ENCODE measurements at regions not wholly inside any gene's neighbourhood (a gene's known extent, or its start where the extent isn't known, plus 50 kb on each side); places are given as distances from the start of the nearest gene placed in this dataset.
A peak's percentile ranks its signal among the peaks of the same experiment; 100 is the strongest.

DNA sequence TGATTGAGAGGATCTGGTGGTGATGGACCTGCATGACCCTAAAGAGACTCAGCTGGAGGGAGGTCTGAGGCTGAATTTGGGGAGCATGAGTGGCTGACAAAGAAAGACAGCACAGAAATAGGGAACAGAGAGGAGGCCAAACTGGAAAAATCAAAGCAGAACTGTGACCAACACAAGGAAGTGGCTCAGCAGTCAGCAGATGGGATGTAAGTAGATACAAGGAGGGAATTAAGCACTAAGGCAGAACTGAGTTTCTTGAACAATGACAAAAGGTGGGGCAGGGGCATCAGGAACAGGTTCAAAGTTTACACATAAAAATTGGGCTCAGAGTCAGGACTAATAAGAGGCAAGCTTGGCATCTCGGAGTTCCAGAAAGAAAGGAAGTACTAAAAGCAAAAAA is 144.3 kb upstream of the KLF3 start:
- no peaks in the 10 kb centered on the region for H3K79me2 ChIP-seq (ENCODE audit: control insufficient read depth, insufficient read depth, low read length)
- no peaks in the 10 kb centered on the region for H3K36me3 ChIP-seq (replicated peaks in 1 of 2; ENCODE audit: control extremely low read depth in 1 of 2, control insufficient read depth in 1 of 2, extremely low read depth in 1 of 2, insufficient read depth in 2 of 2, low read length in 1 of 2)
- intact Hi-C loops (cut with micrococcal nuclease), result no loop called here
- H3K4me3 ChIP-seq (ENCODE audit: control extremely low read depth in 1 of 5, extremely low read depth in 1 of 5, insufficient read depth in 1 of 5, low read depth in 2 of 5, low read length in 4 of 5), result no peak overlapping the region
- H3K27ac ChIP-seq (ENCODE audit: low read length in 2 of 2), result no peak overlapping the region
- no peak overlapping the region for H3K4me3 Mint-ChIP-seq
- H2AFZ ChIP-seq (ENCODE audit: insufficient read depth, low read depth, low read length, poor library complexity, severe bottlenecking), result no peak overlapping the region
- ChIA-PET POLR2A (no interaction called here), CTCF (no interaction called here)
- peaks cover 11% of the 10 kb centered on the region for H3K27me3 Mint-ChIP-seq
- no peaks in the 10 kb centered on the region for H3K9me3 Mint-ChIP-seq (ENCODE audit: insufficient read depth)
- H3K4me2 ChIP-seq (replicated peaks; ENCODE audit: low read depth, low read length, poor library complexity, severe bottlenecking), result no peak overlapping the region
- ATAC-seq (ENCODE audit: low read depth), result no peak
- no peaks in the 10 kb centered on the region for H4K20me1 ChIP-seq (ENCODE audit: control insufficient read depth, insufficient read depth, low read length, poor library complexity, severe bottlenecking)
- H3K9me3 ChIP-seq (ENCODE audit: control extremely low read depth in 1 of 3, control insufficient read depth in 2 of 3, insufficient read depth in 1 of 3, low read length in 2 of 3), result no peaks in the 10 kb centered on the region
- no CpG with 5 or more reads among the region's 1 CpG for WGBS (ENCODE audit: insufficient coverage)
- no peak for DNase-seq
- H3K4me1 Mint-ChIP-seq, result peaks cover 10% of the 10 kb centered on the region
- no peak overlapping the region for H3K27ac Mint-ChIP-seq
- peaks cover 0 to 4% (median 0%) of the 10 kb centered on the region in 4 experiments for H3K27me3 ChIP-seq (replicated peaks in 1 of 4; ENCODE audit: control extremely low read depth in 1 of 4, control insufficient read depth in 3 of 4, insufficient read depth in 4 of 4, low read length in 3 of 4)
- H3K4me1 ChIP-seq (ENCODE audit: control insufficient read depth in 2 of 2, insufficient read depth in 2 of 2, low read length in 2 of 2), result peaks cover 0 to 10% of the 10 kb centered on the region in 2 donors
- TF ChIP-seq EZH2 (IDR thresholded peaks at IDR 0.05; ENCODE audit: borderline replicate concordance, insufficient read depth, low read depth, low read length, poor library complexity, severe bottlenecking), result no peak
- TF ChIP-seq, protein P1, sequence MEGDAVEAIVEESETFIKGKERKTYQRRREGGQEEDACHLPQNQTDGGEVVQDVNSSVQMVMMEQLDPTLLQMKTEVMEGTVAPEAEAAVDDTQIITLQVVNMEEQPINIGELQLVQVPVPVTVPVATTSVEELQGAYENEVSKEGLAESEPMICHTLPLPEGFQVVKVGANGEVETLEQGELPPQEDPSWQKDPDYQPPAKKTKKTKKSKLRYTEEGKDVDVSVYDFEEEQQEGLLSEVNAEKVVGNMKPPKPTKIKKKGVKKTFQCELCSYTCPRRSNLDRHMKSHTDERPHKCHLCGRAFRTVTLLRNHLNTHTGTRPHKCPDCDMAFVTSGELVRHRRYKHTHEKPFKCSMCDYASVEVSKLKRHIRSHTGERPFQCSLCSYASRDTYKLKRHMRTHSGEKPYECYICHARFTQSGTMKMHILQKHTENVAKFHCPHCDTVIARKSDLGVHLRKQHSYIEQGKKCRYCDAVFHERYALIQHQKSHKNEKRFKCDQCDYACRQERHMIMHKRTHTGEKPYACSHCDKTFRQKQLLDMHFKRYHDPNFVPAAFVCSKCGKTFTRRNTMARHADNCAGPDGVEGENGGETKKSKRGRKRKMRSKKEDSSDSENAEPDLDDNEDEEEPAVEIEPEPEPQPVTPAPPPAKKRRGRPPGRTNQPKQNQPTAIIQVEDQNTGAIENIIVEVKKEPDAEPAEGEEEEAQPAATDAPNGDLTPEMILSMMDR (IDR thresholded peaks at IDR 0.05), result no peak
- H3K9ac ChIP-seq (ENCODE audit: low read length), result no peak overlapping the region

- POLR2A ChIA-PET, result no interaction called here
- Histone ChIP-seq H3K4me2 (replicated peaks; ENCODE audit: low read depth, low read length, poor library complexity, severe bottlenecking) (no peak overlapping the region), H3K9ac (ENCODE audit: low read length) (no peak overlapping the region), H2AFZ (ENCODE audit: insufficient read depth, low read depth, low read length, poor library complexity, severe bottlenecking) (no peak overlapping the region), H3K4me1 (ENCODE audit: control insufficient read depth in 2 of 2, insufficient read depth in 2 of 2, low read length in 2 of 2) (peaks cover 0 to 6% of the 10 kb centered on the region in 2 donors), H3K4me3 (ENCODE audit: control extremely low read depth in 1 of 5, extremely low read depth in 1 of 5, insufficient read depth in 1 of 5, low read depth in 2 of 5, low read length in 4 of 5) (no peak overlapping the region), H3K79me2 (ENCODE audit: control insufficient read depth, insufficient read depth, low read length) (no peaks in the 10 kb centered on the region), H3K9me3 (ENCODE audit: control extremely low read depth in 1 of 3, control insufficient read depth in 2 of 3, insufficient read depth in 1 of 3, low read length in 2 of 3) (peaks cover 0 to 3% (median 0%) of the 10 kb centered on the region in 3 donors), H3K36me3 (replicated peaks in 1 of 2; ENCODE audit: control extremely low read depth in 1 of 2, control insufficient read depth in 1 of 2, extremely low read depth in 1 of 2, insufficient read depth in 2 of 2, low read length in 1 of 2) (no peaks in the 10 kb centered on the region), H3K27ac (ENCODE audit: low read length in 2 of 2) (no peak overlapping the region), H3K27me3 (replicated peaks in 1 of 4; ENCODE audit: control extremely low read depth in 1 of 4, control insufficient read depth in 3 of 4, insufficient read depth in 4 of 4, low read length in 3 of 4) (peaks cover 0 to 4% (median 0%) of the 10 kb centered on the region in 4 experiments), H4K20me1 (ENCODE audit: control insufficient read depth, insufficient read depth, low read length, poor library complexity, severe bottlenecking) (no peaks in the 10 kb centered on the region)
- H3K4me1 Mint-ChIP-seq, result peaks cover 10% of the 10 kb centered on the region
- peaks cover 9% of the 10 kb centered on the region for H3K27me3 Mint-ChIP-seq
- no peak overlapping the region for H3K4me3 Mint-ChIP-seq
- intact Hi-C loops (cut with micrococcal nuclease), result no loop called here
- TF ChIP-seq, protein P1 (IDR thresholded peaks at IDR 0.05), result no peak
- TF ChIP-seq EZH2 (IDR thresholded peaks at IDR 0.05; ENCODE audit: borderline replicate concordance, insufficient read depth, low read depth, low read length, poor library complexity, severe bottlenecking), result no peak
- H3K27ac Mint-ChIP-seq, result peak overlapping the region; percentile 15
- ATAC-seq (ENCODE audit: low read depth) (no peak), DNase-seq (no peak)
- 97% methylated on average over 4 of the region's 5 CpGs for WGBS (ENCODE audit: insufficient coverage)
- H3K9me3 Mint-ChIP-seq (ENCODE audit: insufficient read depth), result no peaks in the 10 kb centered on the region
- CTCF ChIA-PET, result no interaction called here
These were observed 140.9 kb upstream of the KLF3 start for GRCh38 chr4:38523054-38523453.

Data from B cell (primary cell).